Fibroblast of villous mesenchyme (primary cell): ENCODE measurements at regions not wholly inside any gene's neighbourhood (a gene's known extent, or its start where the extent isn't known, plus 50 kb on each side); places are given as distances from the start of the nearest gene placed in this dataset.

Source experiments
- DNase-seq: peaks from one replicate; pipeline ENCODE4 v3.0.0-alpha.2; 2010; ENCODE audit warnings: low read depth
- H3K4me3 ChIP-seq: 2 replicates; pipeline ENCODE4 v1.5.1; 2011; ENCODE audit warnings: low read depth, mild to moderate bottlenecking, low read length
- CTCF ChIP-seq: IDR thresholded peaks from 2 replicates; pipeline ENCODE4 v1.5.1; 2012; ENCODE audit warnings: low read depth, mild to moderate bottlenecking, low read length; ENCODE audit not compliant: insufficient read depth

GRCh38 chr4:67365661-67366245 is 179.6 kb downstream of the CENPC start:
- H3K4me3 ChIP-seq = no peak overlapping the region
- no peak for TF ChIP-seq CTCF
- no peak for DNase-seq

GRCh38 chr4:67355806-67356205 is 189.5 kb downstream of the CENPC start:
- H3K4me3 ChIP-seq = no peak overlapping the region
- TF ChIP-seq CTCF = no peak
- DNase-seq = no peak

DNA sequence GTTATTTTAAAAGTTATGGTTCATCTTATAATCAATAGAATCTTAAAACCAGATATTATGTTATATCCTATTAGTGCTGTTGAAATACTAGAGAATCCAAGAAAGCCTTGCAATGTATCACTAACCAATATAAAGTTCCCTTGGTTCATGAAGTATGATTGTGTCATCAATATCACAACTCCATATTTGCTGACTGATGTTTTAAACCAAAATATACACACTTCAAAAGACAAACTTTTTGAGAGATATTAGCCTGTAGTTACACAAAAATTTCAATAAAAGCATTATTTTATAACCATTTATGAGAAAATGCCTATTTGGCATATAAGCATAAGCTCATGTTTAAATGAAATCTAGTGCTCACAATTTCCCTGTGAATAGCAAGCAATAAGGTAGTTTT is 198.6 kb downstream of the CENPC start:
- TF ChIP-seq CTCF = no peak
- DNase-seq = no peak
- H3K4me3 ChIP-seq = no peak overlapping the region

DNA sequence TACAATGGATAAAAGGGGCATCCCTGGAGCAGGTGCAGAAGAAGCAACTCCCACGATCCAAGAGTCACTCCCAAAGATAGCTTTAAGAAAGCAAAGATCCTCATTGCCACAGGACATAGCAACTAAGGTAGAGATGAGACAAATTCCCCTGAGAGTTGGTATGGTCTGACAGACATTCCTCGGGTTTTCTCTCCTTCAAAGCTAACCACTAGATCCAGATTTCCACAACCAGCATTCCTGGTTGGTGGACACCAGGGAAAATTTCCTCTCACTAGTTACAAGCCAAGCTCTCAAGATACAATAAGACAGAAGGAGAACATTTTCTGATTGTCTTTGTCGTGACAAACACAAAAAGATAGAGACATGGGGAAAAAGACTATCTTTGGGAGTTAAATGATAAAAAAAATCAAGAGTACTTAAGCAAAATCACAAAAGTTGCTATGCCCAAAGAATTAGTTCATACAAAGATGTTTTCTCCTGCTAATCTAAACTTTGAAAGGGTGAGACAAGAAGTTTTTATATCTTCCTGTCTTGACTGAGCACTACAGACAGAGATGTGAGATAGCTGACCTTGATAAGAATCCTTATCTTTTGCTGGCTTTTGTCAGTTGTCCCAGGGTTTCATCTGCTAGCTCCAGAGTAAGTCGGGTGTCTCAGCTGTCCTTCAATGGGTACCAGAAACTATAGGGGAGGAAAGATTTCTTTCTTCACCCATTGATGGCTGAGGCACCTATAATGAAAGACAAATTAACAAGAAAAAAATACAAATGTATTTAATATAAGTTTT is 200.5 kb downstream of the CENPC start:
- TF ChIP-seq CTCF = no peak
- no peak overlapping the region for H3K4me3 ChIP-seq
- no peak for DNase-seq

GRCh38 chr4:67343199-67343598 is 202.1 kb downstream of the CENPC start:
- no peak overlapping the region for H3K4me3 ChIP-seq
- no peak for DNase-seq
- TF ChIP-seq CTCF = no peak

- no peak for DNase-seq
- H3K4me3 ChIP-seq = no peak overlapping the region
- TF ChIP-seq CTCF = no peak
Measured at GRCh38 chr4:67342291-67342690, 203.0 kb downstream of the CENPC start.
